ENCODE measurements at regions not wholly inside any gene's neighbourhood (a gene's known extent, or its start where the extent isn't known, plus 50 kb on each side); places are given as distances from the start of the nearest gene placed in this dataset.

DNA sequence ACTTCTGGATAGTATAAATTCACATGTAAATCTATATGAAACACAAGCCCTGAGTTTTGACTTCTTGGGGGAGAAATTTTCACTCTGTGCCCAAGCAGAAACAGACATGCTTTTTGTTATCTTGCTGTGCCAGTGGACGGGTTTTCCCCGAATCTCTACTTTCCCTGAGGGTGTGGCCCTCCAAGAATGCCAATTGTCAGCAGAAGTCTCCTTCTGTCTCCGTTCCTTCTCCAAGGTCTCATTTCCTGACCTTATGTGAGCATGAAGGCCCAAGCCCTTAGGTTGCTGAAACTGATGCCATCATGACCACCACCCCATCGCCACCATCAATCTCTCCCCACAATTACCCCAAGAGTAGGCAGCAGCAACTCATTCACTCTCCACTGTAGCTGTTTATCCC lies 253.8 kb downstream of the XXYLT1 start:
- TF ChIP-seq, protein P1, sequence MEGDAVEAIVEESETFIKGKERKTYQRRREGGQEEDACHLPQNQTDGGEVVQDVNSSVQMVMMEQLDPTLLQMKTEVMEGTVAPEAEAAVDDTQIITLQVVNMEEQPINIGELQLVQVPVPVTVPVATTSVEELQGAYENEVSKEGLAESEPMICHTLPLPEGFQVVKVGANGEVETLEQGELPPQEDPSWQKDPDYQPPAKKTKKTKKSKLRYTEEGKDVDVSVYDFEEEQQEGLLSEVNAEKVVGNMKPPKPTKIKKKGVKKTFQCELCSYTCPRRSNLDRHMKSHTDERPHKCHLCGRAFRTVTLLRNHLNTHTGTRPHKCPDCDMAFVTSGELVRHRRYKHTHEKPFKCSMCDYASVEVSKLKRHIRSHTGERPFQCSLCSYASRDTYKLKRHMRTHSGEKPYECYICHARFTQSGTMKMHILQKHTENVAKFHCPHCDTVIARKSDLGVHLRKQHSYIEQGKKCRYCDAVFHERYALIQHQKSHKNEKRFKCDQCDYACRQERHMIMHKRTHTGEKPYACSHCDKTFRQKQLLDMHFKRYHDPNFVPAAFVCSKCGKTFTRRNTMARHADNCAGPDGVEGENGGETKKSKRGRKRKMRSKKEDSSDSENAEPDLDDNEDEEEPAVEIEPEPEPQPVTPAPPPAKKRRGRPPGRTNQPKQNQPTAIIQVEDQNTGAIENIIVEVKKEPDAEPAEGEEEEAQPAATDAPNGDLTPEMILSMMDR (conservative IDR thresholded peaks at IDR 0.05; ENCODE audit: low read depth, low read length) = no peak
- no peak for TF ChIP-seq EZH2 (IDR thresholded peaks at IDR 0.05; ENCODE audit: borderline replicate concordance, low read depth, low read length, poor library complexity, severe bottlenecking)
- ChIA-PET POLR2A (ENCODE audit: low non-redundant PET) (no interaction called here), CTCF (no interaction called here)
- H3K36me3 ChIP-seq (ENCODE audit: insufficient read depth, low read length, poor library complexity, severe bottlenecking) = no peaks in the 10 kb centered on the region
- no TSS peak for BruUV-seq (replicated peaks)
- H3K4me3 ChIP-seq (ENCODE audit: low read depth, low read length, poor library complexity, severe bottlenecking) = no peak overlapping the region
- intact Hi-C loops (cut with micrococcal nuclease; ENCODE audit: unreplicated experiment) = no loop called here
- H3K4me1 ChIP-seq (ENCODE audit: insufficient read depth, low read length, poor library complexity, severe bottlenecking) = no peaks in the 10 kb centered on the region
- no peak for DNase-seq (ENCODE audit: low spot score)
- no peaks in the 10 kb centered on the region for H3K9me3 ChIP-seq (ENCODE audit: low read depth, low read length, poor library complexity, severe bottlenecking)
- no peaks in the 10 kb centered on the region for H3K27me3 ChIP-seq (replicated peaks; ENCODE audit: insufficient read depth, low read depth, low read length, poor library complexity)
- H3K27ac ChIP-seq (ENCODE audit: low read depth, low read length, poor library complexity, severe bottlenecking) = no peak overlapping the region
